ENCODE measurements at regions not wholly inside any gene's neighbourhood (a gene's known extent, or its start where the extent isn't known, plus 50 kb on each side); places are given as distances from the start of the nearest gene placed in this dataset.

DNA sequence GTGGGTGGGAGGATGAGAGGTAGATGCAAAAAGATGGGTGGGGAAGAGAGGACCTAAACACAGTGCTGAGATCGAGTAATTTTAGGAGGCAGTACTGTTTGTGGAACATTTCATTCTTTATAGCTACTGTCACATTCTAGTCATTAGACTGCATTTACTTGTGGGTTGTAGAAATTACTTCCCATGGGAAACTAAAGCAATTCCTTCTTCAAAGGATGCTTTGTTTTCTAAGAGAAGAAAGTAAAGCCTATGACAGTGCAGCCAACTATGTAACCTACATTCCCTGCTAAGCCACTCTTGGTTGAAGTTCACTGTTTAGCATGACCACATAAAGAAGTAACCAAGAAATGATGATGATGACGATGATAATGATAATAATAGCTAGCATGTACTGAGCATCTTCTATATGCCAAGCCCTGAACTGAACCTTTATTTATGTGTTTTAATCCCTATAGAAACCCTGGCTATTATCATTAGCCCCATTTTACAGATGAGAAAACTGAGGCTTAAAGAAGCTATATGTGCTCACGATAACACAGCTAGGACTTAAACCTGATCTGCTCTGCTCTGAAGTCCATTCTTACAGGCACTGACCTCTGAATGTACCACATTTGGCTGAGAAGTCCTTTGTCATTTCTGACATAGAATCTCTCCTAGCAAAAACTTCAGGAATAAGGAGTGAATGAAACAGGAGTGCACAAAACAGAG, 114.5 kb upstream of the KIT start:
- DNase-seq (ENCODE audit: low spot score), result no peak

GRCh38 chr4:54545663-54546424, 111.9 kb upstream of the KIT start:
- no peak for DNase-seq (ENCODE audit: low spot score)

- DNase-seq (ENCODE audit: low spot score), result no peak
Observed at GRCh38 chr4:54547299-54548097, 110.3 kb upstream of the KIT start.

- no peak for DNase-seq (ENCODE audit: low spot score)
Observed at GRCh38 chr4:54548098-54548620, 109.6 kb upstream of the KIT start.

DNA sequence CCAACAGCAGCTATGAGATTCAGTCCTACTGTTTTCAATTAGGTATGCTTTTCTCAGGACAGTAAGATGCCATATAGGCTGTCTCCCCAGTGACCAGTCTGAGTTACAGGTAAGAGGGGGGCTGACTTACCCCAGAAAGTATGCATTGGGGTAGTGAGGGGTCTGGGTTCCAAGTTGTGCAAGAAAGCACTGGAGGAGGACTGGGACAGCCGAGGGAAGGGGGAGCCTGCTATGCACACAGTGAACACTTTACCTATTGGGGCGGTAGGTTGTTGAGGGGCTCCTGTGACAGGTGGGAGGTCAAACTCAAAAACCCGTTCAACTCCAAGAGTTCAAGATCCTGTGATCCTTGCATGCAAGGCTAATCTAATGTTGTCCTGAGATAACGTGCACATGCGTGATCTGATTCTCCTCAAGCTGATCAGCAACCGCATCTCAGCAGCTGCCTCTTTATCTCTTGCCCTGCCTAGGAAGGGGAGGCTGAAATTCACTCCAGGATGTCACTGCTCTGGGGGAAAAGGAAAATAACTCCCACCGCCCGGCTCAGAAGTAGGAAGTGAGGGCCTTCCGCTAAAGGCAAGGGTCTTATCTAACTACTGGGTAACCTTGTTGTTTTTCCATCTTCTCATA, 108.8 kb upstream of the KIT start:
- DNase-seq (ENCODE audit: low spot score), result no peak

- peak; percentile 50 for DNase-seq (ENCODE audit: low spot score)
Observed at GRCh38 chr4:54550395-54551171, 107.2 kb upstream of the KIT start.

DNA sequence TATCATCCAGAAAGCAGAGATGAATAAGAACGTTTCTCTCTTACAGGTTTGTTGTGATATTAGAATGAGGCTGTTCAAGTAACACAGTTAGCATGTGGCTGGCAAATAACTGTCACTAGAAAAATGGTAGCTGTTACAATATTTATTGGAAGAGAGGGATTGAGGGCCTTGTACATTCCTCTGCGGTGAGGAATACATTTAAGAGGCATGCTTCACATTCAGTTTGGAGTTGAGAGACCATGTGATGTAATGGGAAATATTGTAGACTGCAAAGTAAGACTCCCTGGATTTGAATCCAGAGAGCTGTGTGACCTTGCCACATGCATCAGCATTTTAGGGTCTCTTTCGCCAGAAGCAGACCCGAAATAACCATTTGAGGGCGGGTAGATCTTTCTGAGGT, 104.8 kb upstream of the KIT start:
- DNase-seq (ENCODE audit: low spot score), result no peak

DNA sequence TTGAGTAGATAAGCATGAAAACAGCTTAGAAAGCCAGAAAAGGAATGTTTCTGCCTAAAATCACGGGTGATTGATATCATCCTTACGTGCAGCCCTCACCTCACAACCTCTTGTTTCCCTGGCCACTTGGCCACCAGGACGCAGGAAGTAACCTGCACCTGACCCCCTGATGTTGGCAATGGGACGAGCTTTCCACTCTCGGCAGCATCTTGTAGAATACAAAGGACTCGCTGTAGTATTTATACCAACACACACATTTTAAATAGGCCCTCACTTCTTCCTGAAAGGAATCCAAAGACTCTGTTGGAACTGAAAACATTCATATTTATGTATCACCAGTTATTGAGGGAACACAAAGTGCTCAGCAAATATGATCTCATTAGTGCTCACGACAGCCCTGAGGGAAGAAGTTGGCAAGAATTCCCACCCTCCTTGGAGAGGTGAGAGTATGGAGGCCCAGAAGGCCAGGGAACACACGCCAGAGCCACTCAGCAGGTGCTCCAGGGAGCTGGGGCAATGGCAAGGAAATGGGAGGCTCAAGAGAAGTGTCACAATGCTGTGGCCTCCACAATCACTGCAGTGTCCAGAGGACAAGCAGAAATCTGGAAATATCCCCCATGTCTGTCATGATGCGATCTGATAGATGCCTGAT, 103.3 kb upstream of the KIT start:
- no peak for DNase-seq (ENCODE audit: low spot score)

DNA sequence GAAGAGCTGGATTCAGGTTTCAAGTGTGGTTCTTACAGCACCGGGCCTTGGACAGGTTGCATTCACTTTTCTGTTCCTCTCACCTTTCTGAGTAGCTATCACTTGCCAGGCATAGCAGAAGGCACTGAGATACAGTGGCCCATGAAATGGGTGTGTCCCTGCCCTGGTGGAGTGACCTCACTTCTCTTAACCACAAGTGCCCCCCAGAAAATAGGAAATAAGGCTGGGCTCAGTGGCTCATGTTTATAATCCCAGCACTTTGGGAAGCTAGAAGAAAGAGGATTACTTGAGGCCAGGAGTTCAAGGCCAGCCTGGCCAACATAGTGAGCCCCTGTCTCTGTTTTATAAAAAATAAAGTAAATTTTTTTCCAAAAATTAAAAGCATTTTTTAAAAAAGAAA, 101.7 kb upstream of the KIT start:
- no peak for DNase-seq (ENCODE audit: low spot score)

- DNase-seq (ENCODE audit: low spot score), result no peak
Observed at GRCh38 chr4:54556587-54556986, 101.2 kb upstream of the KIT start.

GRCh38 chr4:54558889-54559677, 98.7 kb upstream of the KIT start:
- no peak for DNase-seq (ENCODE audit: low spot score)

- no peak for DNase-seq (ENCODE audit: low spot score)
Observed at GRCh38 chr4:54560513-54560912, 97.2 kb upstream of the KIT start.

DNA sequence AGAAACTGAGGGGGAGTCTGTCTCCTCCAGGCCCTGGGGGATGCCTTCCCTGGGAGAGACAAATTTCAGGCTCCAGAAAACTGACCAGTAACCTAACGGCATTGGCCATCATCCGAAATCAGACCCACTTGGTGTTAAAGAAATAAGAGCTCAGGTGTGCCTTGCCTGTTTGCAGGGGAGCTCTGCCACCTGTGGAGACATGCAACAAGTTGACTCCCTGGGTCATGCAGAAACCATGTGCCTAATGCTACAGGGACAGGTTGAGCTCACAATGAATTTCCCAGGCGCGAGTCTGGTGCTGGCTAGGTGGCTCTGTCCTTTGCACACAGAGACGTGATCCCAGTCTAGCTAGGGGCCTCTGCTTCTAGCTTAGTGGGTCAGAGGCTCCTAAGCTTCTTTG, 95.8 kb upstream of the KIT start:
- DNase-seq (ENCODE audit: low spot score), result no peak

GRCh38 chr4:54566608-54567007, 91.1 kb upstream of the KIT start:
- DNase-seq (ENCODE audit: low spot score), result no peak

DNA sequence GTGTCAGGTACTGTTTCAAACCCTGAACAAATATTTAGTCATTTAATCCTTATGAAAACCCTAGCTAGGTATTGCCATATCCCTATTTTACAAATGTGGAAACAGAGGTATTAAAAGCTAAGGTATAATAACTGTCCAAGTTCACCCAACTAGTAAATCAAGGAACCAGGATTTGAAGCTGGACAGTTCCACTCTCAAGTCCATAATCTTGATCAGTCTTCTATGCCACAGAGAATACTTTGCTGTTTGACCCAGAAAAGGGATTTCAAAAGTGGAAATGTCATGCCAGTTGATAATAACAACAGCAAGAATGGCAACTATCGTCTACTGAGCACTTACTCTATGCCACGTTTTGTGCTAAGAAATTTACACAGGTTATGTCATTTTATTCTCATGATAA, 90.4 kb upstream of the KIT start:
- DNase-seq (ENCODE audit: low spot score), result no peak

- no peak for DNase-seq (ENCODE audit: low spot score)
Observed at GRCh38 chr4:54568184-54568583, 89.6 kb upstream of the KIT start.

DNA sequence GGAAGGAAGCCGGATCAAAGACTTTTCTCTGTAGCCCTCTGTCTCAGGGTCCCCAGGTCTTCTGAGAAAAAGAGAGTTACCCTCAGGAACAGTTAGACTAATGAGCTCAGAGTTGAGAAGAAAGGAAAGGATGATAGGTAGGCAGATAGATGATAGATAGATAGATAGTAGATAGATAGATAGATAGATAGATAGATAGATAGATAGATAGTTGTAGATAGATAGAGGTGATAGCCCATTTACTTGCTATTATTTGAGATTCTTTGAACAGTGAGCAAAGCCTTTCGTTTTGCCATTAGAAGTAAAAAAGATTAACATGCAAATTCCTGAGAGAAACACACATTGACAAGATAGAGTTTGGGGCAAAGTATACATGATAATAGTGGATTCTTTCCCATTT, 86.9 kb upstream of the KIT start:
- DNase-seq (ENCODE audit: low spot score), result no peak

GRCh38 chr4:54571293-54572151, 86.2 kb upstream of the KIT start:
- no peak for DNase-seq (ENCODE audit: low spot score)

DNA sequence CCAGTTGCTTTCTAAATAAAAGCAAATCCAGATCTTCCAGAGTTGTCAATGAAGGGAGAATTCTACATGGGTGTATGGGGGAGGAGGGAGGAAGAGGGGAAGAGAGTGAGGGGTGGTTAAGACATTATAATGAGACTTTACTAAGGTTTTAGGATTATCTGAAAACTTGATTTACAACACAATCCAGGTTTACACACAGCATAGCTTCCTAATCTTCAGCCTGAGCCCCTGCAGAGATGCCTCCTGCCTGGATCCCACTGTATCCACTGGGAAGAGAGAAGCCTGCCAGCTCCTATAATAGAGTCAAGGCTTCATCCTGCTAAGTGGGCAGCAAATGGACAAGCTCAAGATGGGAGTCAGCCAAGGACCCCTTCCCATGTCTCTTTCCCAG, 85.6 kb upstream of the KIT start:
- no peak for DNase-seq (ENCODE audit: low spot score)
